ENCODE measurements at regions not wholly inside any gene's neighbourhood (a gene's known extent, or its start where the extent isn't known, plus 50 kb on each side); places are given as distances from the start of the nearest gene placed in this dataset.
A peak's percentile ranks its signal among the peaks of the same experiment; 100 is the strongest.

DNA sequence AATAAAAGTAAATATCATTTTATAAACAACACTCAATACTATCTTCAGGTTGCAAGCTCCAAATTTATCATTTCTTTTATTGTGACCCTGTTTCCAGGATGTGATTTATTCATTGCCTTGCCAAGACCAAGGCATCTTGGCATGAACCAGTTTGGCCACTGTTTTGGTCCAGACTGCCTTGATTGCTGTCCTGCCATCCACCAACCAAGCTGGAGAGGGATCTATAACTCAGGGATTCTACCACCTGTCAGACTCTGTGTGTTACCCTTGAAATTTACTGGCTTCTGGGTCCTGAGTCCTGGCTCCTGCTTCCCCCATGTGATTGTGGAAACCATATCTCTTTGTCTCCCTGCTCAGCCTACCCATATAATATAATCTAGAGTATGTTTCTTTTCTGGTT, 343.0 kb downstream of the GPAM start:
- POLR2A ChIA-PET (ENCODE audit: partially characterized antibody) = no interaction called here
- FAIRE-seq = no peak
- no peak for TF ChIP-seq TCF12 (IDR thresholded peaks at IDR 0.05; ENCODE audit: low read depth, low read length)
- TF ChIP-seq RXRA (IDR thresholded peaks at IDR 0.05; ENCODE audit: insufficient read depth, low read depth, low read length) = no peak
- TF ChIP-seq RFX5 (IDR thresholded peaks at IDR 0.05; ENCODE audit: borderline replicate concordance, low read depth, low read length) = no peak
- TF ChIP-seq HDAC2 (IDR thresholded peaks at IDR 0.05; ENCODE audit: borderline replicate concordance in 1 of 2, low read depth in 2 of 2, low read length in 2 of 2) = no peak
- TF ChIP-seq FOSL1 (IDR thresholded peaks at IDR 0.05; ENCODE audit: insufficient read depth, low read depth, low read length) = no peak

More for the DNA sequence above, 343.0 kb downstream of the GPAM start:
- H3K27me3 ChIP-seq (replicated peaks in 1 of 4; ENCODE audit: control insufficient read depth in 3 of 4, extremely low read depth in 1 of 4, insufficient read depth in 3 of 4, low read length in 3 of 4) = no peaks in the 10 kb centered on the region
- no peaks in the 10 kb centered on the region for H3K79me2 ChIP-seq (ENCODE audit: control insufficient read depth in 1 of 2, insufficient read depth in 2 of 2, low read length in 2 of 2)
- no peaks in the 10 kb centered on the region for H3K9me3 ChIP-seq (ENCODE audit: insufficient read depth in 2 of 2, low read depth in 1 of 2, low read length in 1 of 2)
- H3K23me2 ChIP-seq (ENCODE audit: low read depth, low read length) = no peaks in the 10 kb centered on the region
- H3K56ac ChIP-seq (replicated peaks; ENCODE audit: insufficient read length, low read depth, low read length) = no peak overlapping the region
- no peak overlapping the region for H2BK120ac ChIP-seq (replicated peaks; ENCODE audit: low read depth, low read length)
- H3K4me2 ChIP-seq (ENCODE audit: insufficient read depth in 1 of 2, low read depth in 2 of 2, low read length in 2 of 2) = no peak overlapping the region
- H3K18ac ChIP-seq (ENCODE audit: extremely low read depth, low read length) = no peak overlapping the region
- no peak overlapping the region for H2BK5ac ChIP-seq (ENCODE audit: low read depth, low read length)
- H3K9ac ChIP-seq (replicated peaks in 1 of 4; ENCODE audit: extremely low read depth in 1 of 4, low read depth in 3 of 4, low read length in 3 of 4) = no peak overlapping the region
- no peak overlapping the region for H4K8ac ChIP-seq (ENCODE audit: extremely low read depth, insufficient read depth, low read length)
- H4K5ac ChIP-seq (ENCODE audit: insufficient read length, low read depth, low read length) = no peak overlapping the region
- H3K4ac ChIP-seq (replicated peaks; ENCODE audit: insufficient read length, low read depth, low read length) = no peak overlapping the region
- no peak overlapping the region for H4K91ac ChIP-seq (replicated peaks; ENCODE audit: insufficient read length, low read length)
- no peaks in the 10 kb centered on the region for H3K36me3 ChIP-seq (ENCODE audit: control insufficient read depth in 2 of 4, insufficient read depth in 4 of 4, low read length in 3 of 4)
- H3K4me3 ChIP-seq (ENCODE audit: extremely low read depth in 1 of 4, insufficient read depth in 2 of 4, low read depth in 3 of 4, low read length in 4 of 4) = no peak overlapping the region
- H3K79me1 ChIP-seq (ENCODE audit: low read depth, low read length) = no peaks in the 10 kb centered on the region
- H2BK15ac ChIP-seq (ENCODE audit: low read length) = 0 out of 2 replicates have a peak overlapping the region, but pooled peaks have one; percentile 53
- no peak overlapping the region for H3K27ac ChIP-seq (ENCODE audit: low read depth, low read length)
- H3K4me1 ChIP-seq (replicated peaks in 1 of 4; ENCODE audit: control insufficient read depth in 3 of 4, insufficient read depth in 4 of 4, low read length in 3 of 4) = peaks cover 0 to 11% (median 7%) of the 10 kb centered on the region in 4 experiments; a peak in 4 of 7 replicates
- no peak overlapping the region for H3K23ac ChIP-seq (ENCODE audit: insufficient read length)
- no peak overlapping the region for H2BK20ac ChIP-seq (ENCODE audit: low read length)
- no peak for DNase-seq (ENCODE audit: low read depth in 1 of 2, low spot score in 2 of 2)
- H3K14ac ChIP-seq (ENCODE audit: insufficient read length) = no peak overlapping the region
- no peak overlapping the region for H2AFZ ChIP-seq (ENCODE audit: low read length)
- no peaks in the 10 kb centered on the region for H4K20me1 ChIP-seq (replicated peaks in 1 of 2; ENCODE audit: control insufficient read depth in 1 of 2, insufficient read depth in 2 of 2, low read length in 2 of 2)
- no peak overlapping the region for H2AK5ac ChIP-seq (ENCODE audit: low read depth, low read length)
- H2BK12ac ChIP-seq (ENCODE audit: low read depth, low read length) = no peak overlapping the region
- CTCF ChIA-PET (ENCODE audit: partially characterized antibody) = interaction anchor here (0.7 to 1.2 kb wide), 2 partner anchors 30 to 275 kb away, joined by 3 to 4 read pairs; no protein-coding TSS in a partner anchor

Data from H1 (cell line).